HCT116 (cell line): ENCODE measurements at regions not wholly inside any gene's neighbourhood (a gene's known extent, or its start where the extent isn't known, plus 50 kb on each side); places are given as distances from the start of the nearest gene placed in this dataset.

Source experiments
- ATAC-seq: fragments of 200-7000 bp; cut with Tn5 transposase; 2 replicates; pipeline ENCODE4 v1.9.1; 2020; ENCODE audit warnings: mild to moderate bottlenecking, moderate library complexity
- BruUV-seq: library from RNA; stranded (reverse); fragments of 400-500 nt; replicated peaks from 2 replicates; lab custom pipeline; 2021; lab: Mats Ljungman, UMichigan
- CTCF ChIA-PET: fragments of 300-600 bp; sonication (Branson Sonifier 250); formaldehyde crosslinking; loops from one replicate; lab custom pipeline; 2021; ENCODE audit warnings: antibody characterized with exemption; lab: Charles Lee
- POLR2A ChIA-PET: fragments of 300-600, 350-600 bp; sonication (Branson Sonifier 250); formaldehyde crosslinking; loops from one replicate; lab custom pipeline; 2021; ENCODE audit warnings: antibody characterized with exemption; lab: Charles Lee
- RAD21 ChIA-PET, 2 experiments: fragments of 300-600 bp; sonication (Branson Sonifier 250); formaldehyde crosslinking; loops; one replicate each; lab custom pipeline; 2023; ENCODE audit warnings: low total read pairs in 2 of 2; ENCODE audit not compliant: uncharacterized antibody in 2 of 2, unreplicated experiment in 2 of 2, low non-redundant PET in 1 of 2; lab: Charles Lee
- DNase-seq: peaks from one replicate; pipeline ENCODE4 v3.0.0-alpha.2; 2010; ENCODE audit warnings: low read depth, low spot score
- H2AFZ ChIP-seq: fragments of 200-600 bp; shearing (Covaris generic), sonication (generic); 2 replicates; pipeline ENCODE4 v1.6.1; 2017; ENCODE audit warnings: low read depth, mixed run types, mixed read lengths, antibody characterized with exemption, low read length; ENCODE audit not compliant: poor library complexity, severe bottlenecking
- H3K27ac ChIP-seq: 2 replicates; pipeline ENCODE4 v1.5.1; 2012; ENCODE audit warnings: low read depth, low read length
- H3K27me3 ChIP-seq: fragments of 200-600 bp; sonication (generic); 2 replicates; pipeline ENCODE4 v1.6.1; 2016; ENCODE audit warnings: mixed run types, low read length, mixed read lengths; ENCODE audit not compliant: insufficient read depth
- H3K36me3 ChIP-seq, 2 experiments: fragments of 200-500 bp in 1 of 2; fragments of 200-600 bp in 1 of 2; sonication (Bioruptor generic) in 1 of 2; sonication (generic) in 1 of 2; 2 replicates each; pipeline versions ENCODE4 v1.5.1 to v1.6.1; 2014 to 2016; ENCODE audit warnings: low read length in 2 of 2, inconsistent platforms in 1 of 2, mixed read lengths in 1 of 2, mixed run types in 1 of 2; ENCODE audit not compliant: insufficient read depth in 2 of 2, control insufficient read depth in 1 of 2
- H3K4me1 ChIP-seq, 2 experiments: fragments of 200-600 bp in 1 of 2; sonication (generic) in 1 of 2; 2 replicates each; pipeline versions ENCODE4 v1.5.1 to v1.6.1; 2012 to 2017; ENCODE audit warnings: low read length in 2 of 2, inconsistent platforms in 1 of 2, mild to moderate bottlenecking in 1 of 2, mixed read lengths in 1 of 2, mixed run types in 1 of 2, moderate library complexity in 1 of 2; ENCODE audit not compliant: insufficient read depth in 2 of 2, control insufficient read depth in 1 of 2
- H3K4me2 ChIP-seq: fragments of 200-600 bp; sonication (generic); 2 replicates; pipeline ENCODE4 v1.6.1; 2017; ENCODE audit warnings: mixed run types, low read length, mixed read lengths
- H3K4me3 ChIP-seq, 2 experiments: fragments of 200-600 bp in 1 of 2; sonication (generic) in 1 of 2; replicated peaks in 1 of 2; 2 replicates each; pipeline ENCODE4 v1.5.1; 2011 to 2016; ENCODE audit warnings: low read length in 2 of 2, control low read depth in 1 of 2, low read depth in 1 of 2, mild to moderate bottlenecking in 1 of 2, mixed read lengths in 1 of 2, mixed run types in 1 of 2
- H3K79me2 ChIP-seq: fragments of 200-600 bp; sonication (generic); 2 replicates; pipeline ENCODE4 v1.6.1; 2017; ENCODE audit warnings: mild to moderate bottlenecking, mixed run types, low read length, moderate library complexity, mixed read lengths; ENCODE audit not compliant: insufficient read depth
- H3K9ac ChIP-seq: fragments of 200-600 bp; sonication (generic); 2 replicates; pipeline ENCODE4 v1.6.1; 2016; ENCODE audit warnings: low read length, mixed read lengths
- H3K9me2 ChIP-seq: fragments of 200-600 bp; sonication (generic), shearing (Covaris generic); 2 replicates; pipeline ENCODE4 v1.6.1; 2017; ENCODE audit warnings: mixed run types, mild to moderate bottlenecking, moderate library complexity; ENCODE audit not compliant: insufficient read depth
- H3K9me3 ChIP-seq, 2 experiments: fragments of 200-500 bp in 1 of 2; fragments of 200-600 bp in 1 of 2; sonication (Bioruptor generic) in 1 of 2; sonication (generic) in 1 of 2; 2 replicates each; pipeline ENCODE4 v1.6.1; 2014 to 2017; ENCODE audit warnings: low read length in 2 of 2, mixed read lengths in 2 of 2, inconsistent platforms in 1 of 2, low read depth in 1 of 2, mild to moderate bottlenecking in 1 of 2, mixed run types in 1 of 2, moderate library complexity in 1 of 2; ENCODE audit not compliant: control insufficient read depth in 1 of 2, insufficient read depth in 1 of 2
- H4K20me1 ChIP-seq: fragments of 200-600 bp; sonication (generic), shearing (Covaris generic); 2 replicates; pipeline ENCODE4 v1.6.1; 2017; ENCODE audit warnings: mixed run types, mild to moderate bottlenecking, moderate library complexity; ENCODE audit not compliant: insufficient read depth
- EZH2phosphoT487 ChIP-seq: fragments of 200-600 bp; IDR thresholded peaks from 2 replicates; pipeline ENCODE4 v1.6.1; 2018; ENCODE audit warnings: antibody characterized with exemption, borderline replicate concordance
- FOSL1 ChIP-seq: IDR thresholded peaks from 2 replicates; pipeline ENCODE4 v1.6.1; 2012; ENCODE audit warnings: low read depth
- POLR2A ChIP-seq: IDR thresholded peaks from 2 replicates; pipeline ENCODE4 v1.7.0; 2011; ENCODE audit warnings: borderline replicate concordance; ENCODE audit not compliant: insufficient read depth, insufficient read length; ENCODE audit errors: extremely low read depth
- TCF7L2 ChIP-seq: IDR thresholded peaks from 2 replicates; pipeline ENCODE4 v1.7.0; 2011; ENCODE audit warnings: borderline replicate concordance, inconsistent platforms; ENCODE audit not compliant: insufficient read depth, insufficient read length; ENCODE audit errors: extremely low read depth
- ZFX ChIP-seq: fragments of 450-650 bp; IDR thresholded peaks from 2 replicates; pipeline ENCODE4 v1.6.1; 2017
- intact Hi-C: fragments of 100-400 bp; cut with micrococcal nuclease; formaldehyde crosslinking; loops from 2 replicates; pipeline ENCODE4 v1.10.0; 2022

GRCh38 chr11:27557226-27557625 lies 50.7 kb upstream of the LIN7C start:
- ChIA-PET CTCF (no interaction called here), POLR2A (no interaction called here), RAD21 (no interaction called here)
- H3K9ac ChIP-seq = no peak overlapping the region
- no peak overlapping the region for H3K27ac ChIP-seq
- intact Hi-C loops = no loop called here
- no peaks in the 10 kb centered on the region for H3K79me2 ChIP-seq
- no peak overlapping the region for H3K4me2 ChIP-seq
- BruUV-seq = no TSS peak
- H3K4me3 ChIP-seq = no peak overlapping the region
- TF ChIP-seq FOSL1 (no peak), EZH2phosphoT487 (no peak), TCF7L2 (no peak), POLR2A (no peak), ZFX (no peak)
- no peaks in the 10 kb centered on the region for H4K20me1 ChIP-seq
- H3K4me1 ChIP-seq = peaks cover 3 to 8% of the 10 kb centered on the region in 2 experiments; a peak in 1 of 4 replicates
- H2AFZ ChIP-seq = no peak overlapping the region
- H3K36me3 ChIP-seq = no peaks in the 10 kb centered on the region
- H3K9me2 ChIP-seq = no peaks in the 10 kb centered on the region
- no peaks in the 10 kb centered on the region for H3K9me3 ChIP-seq
- no peaks in the 10 kb centered on the region for H3K27me3 ChIP-seq
- no peak for ATAC-seq
- no peak for DNase-seq
